ENCODE measurements at regions not wholly inside any gene's neighbourhood (a gene's known extent, or its start where the extent isn't known, plus 50 kb on each side); places are given as distances from the start of the nearest gene placed in this dataset.

GRCh38 chr18:22639561-22639960 is 221.8 kb upstream of the CTAGE1 start:
- Mint-ChIP-seq H3K27me3 (ENCODE audit: low read depth) (peaks cover 3% of the 10 kb centered on the region; the same call in 1 of the 2 replicates), H3K4me1 (0 out of 2 replicates have a peak, but pooled peaks cover under 1% of the 10 kb centered on the region), H3K4me3 (no peak overlapping the region), H3K9me3 (peaks cover 8% of the 10 kb centered on the region), H3K36me3 (no peaks in the 10 kb centered on the region), H3K27ac (no peak overlapping the region)
- ATAC-seq (no peak), DNase-seq (ENCODE audit: low spot score) (no peak)
- CTCF ChIA-PET = interaction anchor here (0.7 kb wide), 1 partner anchor 339 kb away, joined by 3 read pairs; no protein-coding TSS in a partner anchor
- TF ChIP-seq ZNF423 (CRISPR knock-in tag; IDR thresholded peaks at IDR 0.05) (no peak), ZNF671 (CRISPR knock-in tag; IDR thresholded peaks at IDR 0.05) (no peak), ATF6 (CRISPR knock-in tag; IDR thresholded peaks at IDR 0.05) (no peak), KAT7 (CRISPR knock-in tag; IDR thresholded peaks at IDR 0.05; ENCODE audit: borderline replicate concordance) (no peak), CTCF (IDR thresholded peaks at IDR 0.05) (no peak), TEAD4 (CRISPR knock-in tag; IDR thresholded peaks at IDR 0.05) (no peak), CBFB (CRISPR knock-in tag; IDR thresholded peaks at IDR 0.05; ENCODE audit: low read depth) (no peak), ESRRA (CRISPR knock-in tag; IDR thresholded peaks at IDR 0.05; ENCODE audit: borderline replicate concordance) (no peak), AR (CRISPR knock-in tag; IDR thresholded peaks at IDR 0.05) (no peak), ARID4B (CRISPR knock-in tag; IDR thresholded peaks at IDR 0.05; ENCODE audit: borderline replicate concordance) (no peak), ZNF263 (CRISPR knock-in tag; IDR thresholded peaks at IDR 0.05; ENCODE audit: low read depth) (no peak), EMX1 (CRISPR knock-in tag; IDR thresholded peaks at IDR 0.05) (no peak), TEAD1 (CRISPR knock-in tag; IDR thresholded peaks at IDR 0.05) (no peak), E2F1 (CRISPR knock-in tag; IDR thresholded peaks at IDR 0.05) (no peak), STAT6 (CRISPR knock-in tag; conservative IDR thresholded peaks at IDR 0.05; ENCODE audit: low read depth) (no peak), CREB1 (CRISPR knock-in tag; IDR thresholded peaks at IDR 0.05) (no peak), FOXP1 (CRISPR knock-in tag; IDR thresholded peaks at IDR 0.05; ENCODE audit: borderline replicate concordance) (no peak), MYBL2 (CRISPR knock-in tag; IDR thresholded peaks at IDR 0.05) (no peak)
- POLR2A ChIA-PET = interaction anchor here (0.7 kb wide), 2 partner anchors 9 to 14 kb away, joined by 5 to 9 read pairs; no protein-coding TSS in a partner anchor

Measured in WTC11 (cell line).